GM23248 (cell line): ENCODE measurements at regions not wholly inside any gene's neighbourhood (a gene's known extent, or its start where the extent isn't known, plus 50 kb on each side); places are given as distances from the start of the nearest gene placed in this dataset.

Source experiments
- DNase-seq: peaks from one replicate; pipeline ENCODE4 v3.0.0-alpha.2; 2015
- H2AFZ ChIP-seq: fragments of 200-600 bp; sonication (generic); 2 replicates; pipeline ENCODE4 v1.6.1; 2016; ENCODE audit warnings: antibody characterized with exemption
- H3F3A ChIP-seq: fragments of 200-600 bp; sonication (generic); 2 replicates; pipeline ENCODE4 v1.6.1; 2016; ENCODE audit warnings: mild to moderate bottlenecking, antibody characterized with exemption, mixed run types; ENCODE audit not compliant: insufficient read depth
- H3K27ac ChIP-seq: fragments of 200-600 bp; sonication (generic); 2 replicates; pipeline ENCODE4 v1.5.1; 2016; ENCODE audit warnings: mild to moderate bottlenecking
- H3K27me3 ChIP-seq: fragments of 200-600 bp; sonication (generic); replicated peaks from 2 replicates; pipeline ENCODE4 v1.6.1; 2016; ENCODE audit warnings: mild to moderate bottlenecking; ENCODE audit not compliant: insufficient read depth
- H3K36me3 ChIP-seq: fragments of 200-600 bp; sonication (generic); 2 replicates; pipeline ENCODE4 v1.6.1; 2016; ENCODE audit warnings: low read depth, mild to moderate bottlenecking
- H3K4me1 ChIP-seq: fragments of 200-600 bp; sonication (generic); 2 replicates; pipeline ENCODE4 v1.6.1; 2016; ENCODE audit warnings: mild to moderate bottlenecking; ENCODE audit not compliant: insufficient read depth
- H3K4me2 ChIP-seq: fragments of 200-600 bp; sonication (generic); one replicate; pipeline ENCODE4 v1.6.1; 2016; ENCODE audit warnings: mild to moderate bottlenecking; ENCODE audit not compliant: unreplicated experiment
- H3K4me3 ChIP-seq: fragments of 200-600 bp; sonication (generic); 2 replicates; pipeline ENCODE4 v1.5.1; 2016; ENCODE audit warnings: mild to moderate bottlenecking
- H3K79me2 ChIP-seq: fragments of 200-600 bp; sonication (generic); 2 replicates; pipeline ENCODE4 v1.6.1; 2016; ENCODE audit warnings: mild to moderate bottlenecking; ENCODE audit not compliant: insufficient read depth
- H3K9ac ChIP-seq: fragments of 200-600 bp; sonication (generic); 2 replicates; pipeline ENCODE4 v1.6.1; 2016; ENCODE audit warnings: mild to moderate bottlenecking
- H3K9me2 ChIP-seq: fragments of 200-600 bp; sonication (generic); 2 replicates; pipeline ENCODE4 v1.6.1; 2016; ENCODE audit warnings: mixed run types, mild to moderate bottlenecking, moderate library complexity; ENCODE audit not compliant: insufficient read depth
- H3K9me3 ChIP-seq: fragments of 200-600 bp; sonication (generic); one replicate; pipeline ENCODE4 v1.6.1; 2017; ENCODE audit warnings: low read depth
- H4K20me1 ChIP-seq: fragments of 200-600 bp; sonication (generic); 2 replicates; pipeline ENCODE4 v1.6.0; 2016; ENCODE audit not compliant: insufficient read depth
- EZH2 ChIP-seq: fragments of 200-600 bp; sonication (generic); IDR thresholded peaks from 2 replicates; pipeline ENCODE4 v1.6.1; 2018; ENCODE audit warnings: antibody characterized with exemption, mild to moderate bottlenecking; ENCODE audit not compliant: insufficient read depth, poor library complexity, severe bottlenecking
- EZH2phosphoT487 ChIP-seq: fragments of 200-600 bp; sonication (generic); IDR thresholded peaks from 2 replicates; pipeline ENCODE4 v1.6.1; 2018; ENCODE audit warnings: antibody characterized with exemption, moderate library complexity, mild to moderate bottlenecking, low read depth; ENCODE audit not compliant: insufficient read depth
- WGBS, 2 experiments: methylation state at CpG; one replicate each; pipeline ENCODE4 v1.1.6; 2015 to 2017; ENCODE audit warnings: low lambda C conversion rate in 2 of 2, low coverage in 1 of 2; ENCODE audit errors: missing lambda C conversion rate in 2 of 2; 5-methylcytosine and 5-hydroxymethylcytosine counted together
- in situ Hi-C: fragments of 300-500 bp; cut with MboI; formaldehyde crosslinking; loops from 2 replicates; pipeline ENCODE4 v1.15.0; 2020

GRCh38 chr1:30271401-30272276, 451.7 kb downstream of the MATN1 start:
- no peak for DNase-seq
- Histone ChIP-seq H3K9ac (no peak overlapping the region), H3K4me2 (no peak overlapping the region), H4K20me1 (no peaks in the 10 kb centered on the region), H3K4me3 (no peak overlapping the region), H3K4me1 (no peaks in the 10 kb centered on the region), H3K27ac (no peak overlapping the region), H2AFZ (no peak overlapping the region), H3K79me2 (no peaks in the 10 kb centered on the region), H3K9me3 (no peaks in the 10 kb centered on the region), H3K9me2 (no peaks in the 10 kb centered on the region), H3K36me3 (no peaks in the 10 kb centered on the region), H3F3A (no peaks in the 10 kb centered on the region), H3K27me3 (no peaks in the 10 kb centered on the region)
- WGBS, 2 experiments = 42 to 45% methylated on average over 10 of the region's 10 CpGs
- TF ChIP-seq EZH2phosphoT487 (no peak), EZH2 (no peak)
- in situ Hi-C loops = no loop called here

GRCh38 chr1:30270461-30270860, 452.9 kb downstream of the MATN1 start:
- Histone ChIP-seq H3K4me2 (no peak overlapping the region), H4K20me1 (no peaks in the 10 kb centered on the region), H3K79me2 (no peaks in the 10 kb centered on the region), H3K27ac (no peak overlapping the region), H3K9me2 (no peaks in the 10 kb centered on the region), H3K9ac (no peak overlapping the region), H3F3A (no peaks in the 10 kb centered on the region), H3K36me3 (no peaks in the 10 kb centered on the region), H3K4me3 (no peak overlapping the region), H3K9me3 (no peaks in the 10 kb centered on the region), H2AFZ (no peak overlapping the region), H3K27me3 (no peaks in the 10 kb centered on the region), H3K4me1 (no peaks in the 10 kb centered on the region)
- TF ChIP-seq EZH2 (no peak), EZH2phosphoT487 (no peak)
- in situ Hi-C loops = no loop called here
- WGBS, 2 experiments = 43 to 50% methylated on average over 1 of the region's 1 CpG
- no peak for DNase-seq

- Histone ChIP-seq H2AFZ (no peak overlapping the region), H3K79me2 (no peaks in the 10 kb centered on the region), H3K27ac (no peak overlapping the region), H3K4me1 (no peaks in the 10 kb centered on the region), H3K9me2 (no peaks in the 10 kb centered on the region), H3K9me3 (no peaks in the 10 kb centered on the region), H3F3A (no peaks in the 10 kb centered on the region), H4K20me1 (no peaks in the 10 kb centered on the region), H3K9ac (no peak overlapping the region), H3K36me3 (no peaks in the 10 kb centered on the region), H3K4me3 (no peak overlapping the region), H3K27me3 (no peaks in the 10 kb centered on the region), H3K4me2 (no peak overlapping the region)
- in situ Hi-C loops = no loop called here
- TF ChIP-seq EZH2 (no peak), EZH2phosphoT487 (no peak)
- no peak for DNase-seq
- WGBS, 2 experiments = 58 to 60% methylated on average over 4 of the region's 4 CpGs
These were observed 454.3 kb downstream of the MATN1 start for GRCh38 chr1:30268923-30269666.

- Histone ChIP-seq H3K36me3 (no peaks in the 10 kb centered on the region), H3K9me2 (no peaks in the 10 kb centered on the region), H3K4me2 (no peak overlapping the region), H4K20me1 (no peaks in the 10 kb centered on the region), H3F3A (no peaks in the 10 kb centered on the region), H3K27ac (no peak overlapping the region), H3K9me3 (no peaks in the 10 kb centered on the region), H2AFZ (no peak overlapping the region), H3K79me2 (no peaks in the 10 kb centered on the region), H3K27me3 (no peaks in the 10 kb centered on the region), H3K4me1 (no peaks in the 10 kb centered on the region), H3K9ac (no peak overlapping the region), H3K4me3 (no peak overlapping the region)
- in situ Hi-C loops = no loop called here
- no peak for DNase-seq
- TF ChIP-seq EZH2phosphoT487 (no peak), EZH2 (no peak)
- WGBS, 2 experiments = 51 to 53% methylated on average over 6 of the region's 6 CpGs
These were observed 455.5 kb downstream of the MATN1 start for GRCh38 chr1:30267856-30268255.
